Keratinocyte (primary cell): ENCODE measurements at regions not wholly inside any gene's neighbourhood (a gene's known extent, or its start where the extent isn't known, plus 50 kb on each side); places are given as distances from the start of the nearest gene placed in this dataset.
A peak's percentile ranks its signal among the peaks of the same experiment; 100 is the strongest.

Source experiments
- DNase-seq: peaks from one replicate; pipeline ENCODE4 v3.0.0-alpha.2; 2011; ENCODE audit warnings: low read depth, missing footprints, low spot score
- FAIRE-seq: peaks from 2 replicates; lab custom pipeline; 2011; peaks lifted over from hg19 to GRCh38; lab: Jason Lieb, UNC
- H2AFZ ChIP-seq: 2 replicates; pipeline ENCODE4 v1.6.0; 2012; ENCODE audit warnings: low read length, control low read depth, inconsistent platforms; ENCODE audit not compliant: control insufficient read depth
- H3K27ac ChIP-seq: 2 replicates; pipeline ENCODE4 v1.5.1; 2011; ENCODE audit warnings: low read length; ENCODE audit not compliant: control insufficient read depth, insufficient read depth
- H3K27me3 ChIP-seq: 3 replicates; pipeline ENCODE4 v1.6.0; 2011; ENCODE audit warnings: low read length; ENCODE audit not compliant: control insufficient read depth, insufficient read depth; ENCODE audit errors: extremely low read depth
- H3K36me3 ChIP-seq, 2 experiments: 2 replicates in 1 of 2; 3 replicates in 1 of 2; pipeline ENCODE4 v1.5.1; 2011; ENCODE audit warnings: low read length in 2 of 2, mild to moderate bottlenecking in 1 of 2; ENCODE audit not compliant: control insufficient read depth in 2 of 2, insufficient read depth in 2 of 2; ENCODE audit errors: extremely low read depth in 1 of 2
- H3K4me1 ChIP-seq: 3 replicates; pipeline ENCODE4 v1.5.1; 2011; ENCODE audit warnings: low read length; ENCODE audit not compliant: control insufficient read depth, insufficient read depth; ENCODE audit errors: extremely low read depth
- H3K4me2 ChIP-seq: 3 replicates; pipeline ENCODE4 v1.6.0; 2011; ENCODE audit warnings: low read depth, low read length; ENCODE audit not compliant: control insufficient read depth, insufficient read depth; ENCODE audit errors: extremely low read depth
- H3K4me3 ChIP-seq, 3 experiments: fragments of 200-600 bp in 1 of 3; sonication (generic) in 1 of 3; 2 replicates in 2 of 3; 3 replicates in 1 of 3; pipeline ENCODE4 v1.5.1; 2011 to 2016; ENCODE audit warnings: low read length in 3 of 3, mild to moderate bottlenecking in 3 of 3, control low read depth in 2 of 3, inconsistent platforms in 1 of 3, low read depth in 1 of 3, mixed read lengths in 1 of 3, mixed run types in 1 of 3, moderate library complexity in 1 of 3; ENCODE audit not compliant: control insufficient read depth in 2 of 3, insufficient read depth in 2 of 3; ENCODE audit errors: extremely low read depth in 1 of 3
- H3K79me2 ChIP-seq: 2 replicates; pipeline ENCODE4 v1.6.0; 2012; ENCODE audit warnings: low read length; ENCODE audit not compliant: control insufficient read depth, insufficient read depth
- H3K9ac ChIP-seq: 3 replicates; pipeline ENCODE4 v1.6.0; 2011; ENCODE audit warnings: low read length; ENCODE audit not compliant: control insufficient read depth, insufficient read depth; ENCODE audit errors: extremely low read depth
- H3K9me1 ChIP-seq: 3 replicates; pipeline ENCODE4 v1.6.0; 2011; ENCODE audit warnings: low read length; ENCODE audit not compliant: control insufficient read depth, insufficient read depth; ENCODE audit errors: extremely low read depth
- H3K9me3 ChIP-seq: 2 replicates; pipeline ENCODE4 v1.5.1; 2012; ENCODE audit warnings: low read depth, low read length; ENCODE audit not compliant: control insufficient read depth
- H4K20me1 ChIP-seq: 3 replicates; pipeline ENCODE4 v1.6.0; 2011; ENCODE audit warnings: low read length; ENCODE audit not compliant: control insufficient read depth, insufficient read depth; ENCODE audit errors: extremely low read depth
- CTCF ChIP-seq, 3 experiments: IDR thresholded peaks in 1 of 3; conservative IDR thresholded peaks in 1 of 3; optimal IDR thresholded peaks in 1 of 3; 2 replicates in 2 of 3; 3 replicates in 1 of 3; pipeline versions ENCODE3 to v1.5.1; 2011; ENCODE audit warnings: low read length in 3 of 3, mild to moderate bottlenecking in 3 of 3, moderate library complexity in 2 of 3, control low read depth in 1 of 3, inconsistent platforms in 1 of 3; ENCODE audit not compliant: insufficient read depth in 2 of 3; ENCODE audit errors: extremely low read depth in 1 of 3
- EZH2 ChIP-seq: IDR thresholded peaks from one replicate; pipeline ENCODE4 v1.6.1; 2012; ENCODE audit warnings: inconsistent platforms, mild to moderate bottlenecking, low read length, moderate library complexity
- dilution Hi-C: fragments of 300-500 bp; cut with MboI; formaldehyde crosslinking; loops from one replicate; pipeline ENCODE4 v1.7.0; 2020; ENCODE audit warnings: low sequenced_read_pairs; ENCODE audit not compliant: extremely low pct_ligation_motif_present

- no peak overlapping the region for H3K4me3 ChIP-seq
- no peak overlapping the region for H3K4me2 ChIP-seq
- FAIRE-seq = peak; percentile 65
Measured at GRCh38 chr6:14365393-14365792, 247.8 kb downstream of the CD83 start.

GRCh38 chr6:14366315-14366714 lies 248.7 kb downstream of the CD83 start:
- Histone ChIP-seq H3K27me3 (no peaks in the 10 kb centered on the region), H3K36me3 (no peaks in the 10 kb centered on the region), H2AFZ (no peak overlapping the region), H3K27ac (no peak overlapping the region), H3K4me1 (no peaks in the 10 kb centered on the region), H3K9me3 (no peaks in the 10 kb centered on the region), H3K9ac (no peak overlapping the region), H3K4me2 (no peak overlapping the region), H3K4me3 (no peak overlapping the region), H3K9me1 (no peaks in the 10 kb centered on the region), H4K20me1 (no peaks in the 10 kb centered on the region), H3K79me2 (no peaks in the 10 kb centered on the region)
- DNase-seq (no peak), FAIRE-seq (no peak)
- dilution Hi-C loops = no loop called here
- TF ChIP-seq EZH2 = no peak
- TF ChIP-seq CTCF (optimal IDR thresholded peaks at IDR 0.05 in 1 of 3, IDR thresholded peaks at IDR 0.05 in 1 of 3, conservative IDR thresholded peaks at IDR 0.05 in 1 of 3; ENCODE audit: extremely low read depth in 1 of 3, insufficient read depth in 2 of 3, low read length in 3 of 3) = no peak

More at GRCh38 chr6:14365393-14365792, 247.8 kb downstream of the CD83 start:
- H2AFZ ChIP-seq = no peak overlapping the region
- H3K27ac ChIP-seq = no peak overlapping the region
- no peaks in the 10 kb centered on the region for H3K9me1 ChIP-seq
- H3K9me3 ChIP-seq = no peaks in the 10 kb centered on the region
- TF ChIP-seq CTCF (optimal IDR thresholded peaks at IDR 0.05 in 1 of 3, IDR thresholded peaks at IDR 0.05 in 1 of 3, conservative IDR thresholded peaks at IDR 0.05 in 1 of 3; ENCODE audit: extremely low read depth in 1 of 3, insufficient read depth in 2 of 3, low read length in 3 of 3) = no peak
- TF ChIP-seq EZH2 = no peak
- no peak for DNase-seq
- H3K9ac ChIP-seq = no peak overlapping the region
- dilution Hi-C loops = no loop called here
- H3K4me1 ChIP-seq = no peaks in the 10 kb centered on the region
- no peaks in the 10 kb centered on the region for H3K27me3 ChIP-seq
- H3K79me2 ChIP-seq = no peaks in the 10 kb centered on the region
- no peaks in the 10 kb centered on the region for H3K36me3 ChIP-seq
- no peaks in the 10 kb centered on the region for H4K20me1 ChIP-seq
